ENCODE measurements at regions not wholly inside any gene's neighbourhood (a gene's known extent, or its start where the extent isn't known, plus 50 kb on each side); places are given as distances from the start of the nearest gene placed in this dataset.

DNA sequence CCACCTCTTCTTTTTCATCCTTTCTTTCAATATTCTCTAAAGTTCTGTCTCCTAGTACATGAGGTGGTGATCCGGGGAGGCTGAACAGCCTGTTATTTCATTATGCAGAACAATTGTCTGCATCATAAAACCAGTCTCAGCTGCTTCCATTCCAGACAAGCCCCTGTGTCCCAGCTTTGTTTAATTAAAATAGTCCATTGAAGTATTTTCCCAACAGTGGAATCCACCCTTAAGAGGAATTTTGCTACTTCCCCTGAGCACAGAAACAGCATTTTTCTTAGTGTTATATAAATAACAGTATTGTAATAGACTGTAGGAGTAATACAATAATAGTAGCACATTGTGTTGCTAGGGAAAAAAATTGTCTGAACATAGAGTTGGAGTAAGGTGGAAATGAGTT lies 395.4 kb upstream of the TCF4 start:
- TF ChIP-seq POLR2AphosphoS5 (IDR thresholded peaks at IDR 0.05; ENCODE audit: borderline replicate concordance, low read depth, low read length), result no peak
- TF ChIP-seq EZH2 (IDR thresholded peaks at IDR 0.05), result no peak
- no peak for TF ChIP-seq FOXP2 (optimal IDR thresholded peaks at IDR 0.05; ENCODE audit: control extremely low read depth, extremely low read length, insufficient read depth)

All from SK-N-MC (cell line).